ENCODE measurements at regions not wholly inside any gene's neighbourhood (a gene's known extent, or its start where the extent isn't known, plus 50 kb on each side); places are given as distances from the start of the nearest gene placed in this dataset.

- Histone ChIP-seq H4K20me1 (ENCODE audit: insufficient read depth) (no peaks in the 10 kb centered on the region), H3K79me2 (ENCODE audit: insufficient read depth) (no peaks in the 10 kb centered on the region), H3F3A (replicated peaks; ENCODE audit: insufficient read depth) (no peaks in the 10 kb centered on the region), H3K9me2 (no peaks in the 10 kb centered on the region), H3K4me1 (ENCODE audit: control insufficient read depth in 1 of 2, insufficient read depth in 2 of 2, low read depth in 1 of 2, low read length in 1 of 2) (peaks cover 0 to 5% of the 10 kb centered on the region in 2 experiments; a peak in 1 of 4 replicates), H3K9me3 (no peaks in the 10 kb centered on the region), H3K4me3 (ENCODE audit: low read depth in 2 of 2, low read length in 1 of 2) (no peak overlapping the region), H3K27me3 (ENCODE audit: insufficient read depth) (no peaks in the 10 kb centered on the region), H3K9ac (no peak overlapping the region), H3K27ac (ENCODE audit: low read depth in 2 of 2, low read length in 1 of 2) (no peak overlapping the region), H2AFZ (ENCODE audit: low read depth) (no peak overlapping the region), H3K4me2 (no peak overlapping the region), H3K36me3 (replicated peaks in 1 of 2; ENCODE audit: control insufficient read depth in 1 of 2, insufficient read depth in 2 of 2, low read length in 1 of 2) (no peaks in the 10 kb centered on the region)
- ChIA-PET POLR2A (no interaction called here), CTCF (no interaction called here)
- WGBS (ENCODE audit: low lambda C conversion rate), result 55% methylated on average over 3 of the region's 3 CpGs
- DNase-seq, result no peak
- TF ChIP-seq MEF2A (IDR thresholded peaks at IDR 0.05; ENCODE audit: borderline replicate concordance, low read depth) (no peak), NRF1 (IDR thresholded peaks at IDR 0.05; ENCODE audit: low read depth, low read length) (no peak), FOSL2 (IDR thresholded peaks at IDR 0.05; ENCODE audit: borderline replicate concordance, low read depth) (no peak), JUND (IDR thresholded peaks at IDR 0.05) (no peak), ELF1 (IDR thresholded peaks at IDR 0.05) (no peak), EZH2phosphoT487 (IDR thresholded peaks at IDR 0.05; ENCODE audit: borderline replicate concordance, low read depth) (no peak), CHD2 (IDR thresholded peaks at IDR 0.05; ENCODE audit: low read length, partially characterized antibody) (no peak), RXRA (IDR thresholded peaks at IDR 0.05; ENCODE audit: borderline replicate concordance, low read depth) (no peak), CTCF (IDR thresholded peaks at IDR 0.05) (no peak), FOXJ3 (CRISPR knock-in tag; IDR thresholded peaks at IDR 0.05) (no peak), TEAD4 (IDR thresholded peaks at IDR 0.05; ENCODE audit: borderline replicate concordance, insufficient read depth) (no peak)
These were observed 496.6 kb upstream of the HS6ST1 start for GRCh38 chr2:128815248-128815647.

DNA sequence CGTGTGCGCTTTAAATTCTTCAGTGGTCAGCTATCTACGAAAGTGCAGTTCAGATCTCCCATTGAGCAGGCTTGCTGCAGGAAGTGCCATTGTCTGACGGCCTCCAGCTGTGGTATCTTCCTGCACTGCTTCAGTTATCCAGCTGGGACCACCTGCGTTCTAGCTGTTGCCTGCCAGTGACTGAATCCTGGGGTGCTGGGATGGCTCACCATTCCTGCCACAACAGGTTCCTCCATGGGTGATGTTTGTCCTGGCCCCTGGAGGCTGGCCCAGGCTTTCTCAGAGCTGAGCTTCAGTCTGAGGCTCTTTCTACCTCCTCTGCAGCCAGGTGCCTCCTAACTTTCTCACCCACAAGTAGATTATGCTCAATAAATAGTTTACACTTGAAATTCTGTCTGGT is 498.5 kb upstream of the HS6ST1 start:
- Histone ChIP-seq H3K36me3 (replicated peaks in 1 of 2; ENCODE audit: control insufficient read depth in 1 of 2, insufficient read depth in 2 of 2, low read length in 1 of 2) (no peaks in the 10 kb centered on the region), H3K9ac (no peak overlapping the region), H2AFZ (ENCODE audit: low read depth) (no peak overlapping the region), H3K4me2 (no peak overlapping the region), H3K79me2 (ENCODE audit: insufficient read depth) (no peaks in the 10 kb centered on the region), H3K4me3 (ENCODE audit: low read depth in 2 of 2, low read length in 1 of 2) (no peak overlapping the region), H4K20me1 (ENCODE audit: insufficient read depth) (no peaks in the 10 kb centered on the region), H3F3A (replicated peaks; ENCODE audit: insufficient read depth) (no peaks in the 10 kb centered on the region), H3K27ac (ENCODE audit: low read depth in 2 of 2, low read length in 1 of 2) (no peak overlapping the region), H3K9me3 (no peaks in the 10 kb centered on the region), H3K27me3 (ENCODE audit: insufficient read depth) (no peaks in the 10 kb centered on the region), H3K9me2 (no peaks in the 10 kb centered on the region), H3K4me1 (ENCODE audit: control insufficient read depth in 1 of 2, insufficient read depth in 2 of 2, low read depth in 1 of 2, low read length in 1 of 2) (peaks cover 0 to 5% of the 10 kb centered on the region in 2 experiments; a peak in 1 of 4 replicates)
- no peak for TF ChIP-seq RCOR1 (IDR thresholded peaks at IDR 0.05; ENCODE audit: low read length)
- TF ChIP-seq FOSL2 (IDR thresholded peaks at IDR 0.05; ENCODE audit: borderline replicate concordance, low read depth), result no peak
- no peak for TF ChIP-seq GABPA (IDR thresholded peaks at IDR 0.05; ENCODE audit: low read depth)
- TF ChIP-seq, protein P1, sequence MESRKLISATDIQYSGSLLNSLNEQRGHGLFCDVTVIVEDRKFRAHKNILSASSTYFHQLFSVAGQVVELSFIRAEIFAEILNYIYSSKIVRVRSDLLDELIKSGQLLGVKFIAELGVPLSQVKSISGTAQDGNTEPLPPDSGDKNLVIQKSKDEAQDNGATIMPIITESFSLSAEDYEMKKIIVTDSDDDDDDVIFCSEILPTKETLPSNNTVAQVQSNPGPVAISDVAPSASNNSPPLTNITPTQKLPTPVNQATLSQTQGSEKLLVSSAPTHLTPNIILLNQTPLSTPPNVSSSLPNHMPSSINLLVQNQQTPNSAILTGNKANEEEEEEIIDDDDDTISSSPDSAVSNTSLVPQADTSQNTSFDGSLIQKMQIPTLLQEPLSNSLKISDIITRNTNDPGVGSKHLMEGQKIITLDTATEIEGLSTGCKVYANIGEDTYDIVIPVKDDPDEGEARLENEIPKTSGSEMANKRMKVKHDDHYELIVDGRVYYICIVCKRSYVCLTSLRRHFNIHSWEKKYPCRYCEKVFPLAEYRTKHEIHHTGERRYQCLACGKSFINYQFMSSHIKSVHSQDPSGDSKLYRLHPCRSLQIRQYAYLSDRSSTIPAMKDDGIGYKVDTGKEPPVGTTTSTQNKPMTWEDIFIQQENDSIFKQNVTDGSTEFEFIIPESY (IDR thresholded peaks at IDR 0.05; ENCODE audit: borderline replicate concordance, low read depth), result no peak
- TF ChIP-seq YY1 (IDR thresholded peaks at IDR 0.05; ENCODE audit: low read depth), result no peak
- TF ChIP-seq MXI1 (IDR thresholded peaks at IDR 0.05; ENCODE audit: low read depth, low read length), result no peak
- TF ChIP-seq TCF12 (IDR thresholded peaks at IDR 0.05), result no peak
- no peak for TF ChIP-seq EZH2phosphoT487 (IDR thresholded peaks at IDR 0.05; ENCODE audit: borderline replicate concordance, low read depth)
- no peak for TF ChIP-seq RAD21 (IDR thresholded peaks at IDR 0.05; ENCODE audit: low read length)
- TF ChIP-seq, protein P2, sequence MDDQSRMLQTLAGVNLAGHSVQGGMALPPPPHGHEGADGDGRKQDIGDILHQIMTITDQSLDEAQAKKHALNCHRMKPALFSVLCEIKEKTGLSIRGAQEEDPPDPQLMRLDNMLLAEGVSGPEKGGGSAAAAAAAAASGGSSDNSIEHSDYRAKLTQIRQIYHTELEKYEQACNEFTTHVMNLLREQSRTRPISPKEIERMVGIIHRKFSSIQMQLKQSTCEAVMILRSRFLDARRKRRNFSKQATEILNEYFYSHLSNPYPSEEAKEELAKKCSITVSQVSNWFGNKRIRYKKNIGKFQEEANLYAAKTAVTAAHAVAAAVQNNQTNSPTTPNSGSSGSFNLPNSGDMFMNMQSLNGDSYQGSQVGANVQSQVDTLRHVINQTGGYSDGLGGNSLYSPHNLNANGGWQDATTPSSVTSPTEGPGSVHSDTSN (IDR thresholded peaks at IDR 0.05), result no peak
- no peak for TF ChIP-seq IRF3 (IDR thresholded peaks at IDR 0.05; ENCODE audit: low read depth, low read length)
- no peak for TF ChIP-seq FOXJ3 (CRISPR knock-in tag; IDR thresholded peaks at IDR 0.05)
- no peak for TF ChIP-seq RXRA (IDR thresholded peaks at IDR 0.05; ENCODE audit: borderline replicate concordance, low read depth)
- POLR2A ChIA-PET, result no interaction called here
- 31% methylated on average over 4 of the region's 5 CpGs for WGBS (ENCODE audit: low lambda C conversion rate)
- no peak for DNase-seq
- CTCF ChIA-PET, result interaction anchor here (1.4 kb wide), 1 partner anchor 81 kb away, joined by 3 read pairs; no protein-coding TSS in a partner anchor

Data from SK-N-SH (cell line).